Left lung (tissue), 4 donors: ENCODE measurements at regions not wholly inside any gene's neighbourhood (a gene's known extent, or its start where the extent isn't known, plus 50 kb on each side); places are given as distances from the start of the nearest gene placed in this dataset.

Experiments used
- ATAC-seq: fragments of 200-7000 bp; cut with Tn5 transposase; one replicate; pipeline ENCODE4 v1.9.1; 2020; ENCODE audit warnings: moderate library complexity
- DNase-seq, 4 donors: peaks; one replicate each; pipeline ENCODE4 v3.0.0-alpha.2; 2013 to 2020
- H3K27ac ChIP-seq, 2 donors: fragments of 200-600 bp; sonication (generic) in 1 of 2; one replicate each; pipeline versions ENCODE4 v1.5.0 to v1.8.0; 2020 to 2021
- H3K27me3 ChIP-seq, 2 donors: fragments of 200-600 bp; sonication (generic) in 1 of 2; one replicate each; pipeline versions ENCODE4 v1.5.0 to v1.8.0; 2020 to 2021
- H3K36me3 ChIP-seq, 2 donors: fragments of 200-600 bp; sonication (generic) in 1 of 2; one replicate each; pipeline versions ENCODE4 v1.5.0 to v1.8.0; 2020 to 2021
- H3K4me1 ChIP-seq, 2 donors: fragments of 200-600 bp; one replicate each; pipeline ENCODE4 v1.8.0; 2021
- H3K4me3 ChIP-seq, 2 donors: fragments of 200-600 bp; sonication (generic) in 1 of 2; one replicate each; pipeline versions ENCODE4 v1.5.0 to v1.8.0; 2020 to 2021; ENCODE audit warnings: mild to moderate bottlenecking in 1 of 2
- H3K9me3 ChIP-seq, 2 donors: fragments of 200-600 bp; sonication (generic) in 1 of 2; one replicate each; pipeline versions ENCODE4 v1.5.0 to v1.8.0; 2020 to 2021
- intact Hi-C, 2 donors: fragments of 100-400 bp; cut with DNase I; formaldehyde crosslinking; loops; one replicate each; pipeline versions ENCODE4 v1.11.2 to v1.14.2; 2022
- TF ChIP-seq, protein P1 (sequence below), 2 donors: fragments of 200-600 bp; sonication (generic) in 1 of 2; IDR thresholded peaks; one replicate each; pipeline versions ENCODE4 v1.5.0 to v1.8.0; 2021; ENCODE audit warnings: antibody characterized with exemption in 2 of 2
- donor health status: DM: no; HTN: yes; CAD: no.
- donor health status: DM: no; HTN: no; CAD: no.

DNA sequence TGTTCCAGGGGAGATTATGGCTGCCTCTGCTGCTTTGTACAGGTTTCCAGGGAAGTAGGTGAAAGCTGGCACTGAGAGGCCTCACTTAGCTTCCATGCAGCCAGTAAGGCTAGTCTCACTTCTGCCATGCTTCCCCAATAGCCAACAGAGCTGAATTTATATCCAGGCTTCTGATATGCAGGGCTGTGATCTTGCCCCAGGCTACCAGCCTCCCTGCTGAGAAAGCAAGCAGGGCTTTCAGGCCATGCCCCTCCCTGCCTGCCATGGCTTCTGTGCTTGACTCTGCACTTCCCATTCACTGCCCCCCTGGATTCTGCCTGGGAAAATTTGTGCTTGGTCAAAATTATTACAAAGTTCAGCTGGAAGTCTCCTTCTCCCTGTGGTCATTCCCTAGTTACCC is 302.1 kb upstream of the FBXO33 start:
- TF ChIP-seq, protein P1, sequence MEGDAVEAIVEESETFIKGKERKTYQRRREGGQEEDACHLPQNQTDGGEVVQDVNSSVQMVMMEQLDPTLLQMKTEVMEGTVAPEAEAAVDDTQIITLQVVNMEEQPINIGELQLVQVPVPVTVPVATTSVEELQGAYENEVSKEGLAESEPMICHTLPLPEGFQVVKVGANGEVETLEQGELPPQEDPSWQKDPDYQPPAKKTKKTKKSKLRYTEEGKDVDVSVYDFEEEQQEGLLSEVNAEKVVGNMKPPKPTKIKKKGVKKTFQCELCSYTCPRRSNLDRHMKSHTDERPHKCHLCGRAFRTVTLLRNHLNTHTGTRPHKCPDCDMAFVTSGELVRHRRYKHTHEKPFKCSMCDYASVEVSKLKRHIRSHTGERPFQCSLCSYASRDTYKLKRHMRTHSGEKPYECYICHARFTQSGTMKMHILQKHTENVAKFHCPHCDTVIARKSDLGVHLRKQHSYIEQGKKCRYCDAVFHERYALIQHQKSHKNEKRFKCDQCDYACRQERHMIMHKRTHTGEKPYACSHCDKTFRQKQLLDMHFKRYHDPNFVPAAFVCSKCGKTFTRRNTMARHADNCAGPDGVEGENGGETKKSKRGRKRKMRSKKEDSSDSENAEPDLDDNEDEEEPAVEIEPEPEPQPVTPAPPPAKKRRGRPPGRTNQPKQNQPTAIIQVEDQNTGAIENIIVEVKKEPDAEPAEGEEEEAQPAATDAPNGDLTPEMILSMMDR (IDR thresholded peaks at IDR 0.05), result no peak
- Histone ChIP-seq H3K4me1 (no peaks in the 10 kb centered on the region), H3K4me3 (no peak overlapping the region), H3K27me3 (no peaks in the 10 kb centered on the region), H3K27ac (no peak overlapping the region), H3K9me3 (peaks cover 0 to 3% of the 10 kb centered on the region in 2 donors), H3K36me3 (no peaks in the 10 kb centered on the region)
- DNase-seq (no peak), ATAC-seq (no peak)
- intact Hi-C loops, result no loop called here

DNA sequence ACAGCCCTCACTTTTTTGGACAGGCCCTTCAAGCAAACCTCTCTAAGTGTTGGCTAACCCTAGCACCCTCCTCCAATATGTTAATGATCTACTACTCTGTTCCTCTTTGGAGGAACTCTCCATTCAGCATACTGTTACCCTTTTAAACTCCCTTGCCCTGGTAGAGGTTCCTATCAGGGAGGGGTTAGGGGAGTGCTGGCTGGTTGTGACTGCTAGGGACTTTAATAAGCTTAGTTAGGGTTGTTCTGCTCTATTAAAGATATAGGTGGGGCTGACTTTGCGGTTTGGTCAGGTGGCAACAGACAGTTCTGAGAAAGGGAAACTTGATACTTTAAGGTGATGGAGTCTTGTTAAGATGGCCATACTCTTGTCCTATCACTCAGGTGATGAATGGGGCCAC is 301.5 kb upstream of the FBXO33 start:
- TF ChIP-seq, protein P1 (IDR thresholded peaks at IDR 0.05), result no peak
- ATAC-seq, result no peak

DNA sequence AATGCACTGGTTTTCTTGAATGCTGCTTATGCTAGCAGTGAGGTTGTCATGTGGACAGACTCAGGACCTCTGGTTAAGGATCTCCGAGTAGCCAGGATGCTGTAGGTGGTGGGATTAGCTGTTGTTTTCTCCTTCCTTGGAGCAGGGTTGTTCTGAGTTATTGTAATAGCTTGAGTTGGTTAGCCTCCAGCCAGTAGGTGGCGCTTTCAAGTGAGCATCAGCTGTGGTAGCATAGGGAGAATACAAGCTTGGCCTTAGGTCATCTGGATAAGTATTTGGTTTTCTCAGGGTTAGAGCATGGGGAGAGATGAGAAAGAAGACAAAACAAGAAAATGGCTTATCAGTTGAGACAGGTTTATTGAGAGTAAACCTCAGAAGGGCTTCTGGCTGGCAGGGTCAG is 299.7 kb upstream of the FBXO33 start:
- peaks cover 0 to 6% of the 10 kb centered on the region in 2 donors for H3K9me3 ChIP-seq
- no peaks in the 10 kb centered on the region for H3K4me1 ChIP-seq
- no peak overlapping the region for H3K27ac ChIP-seq
- DNase-seq (no peak), ATAC-seq (no peak)
- H3K4me3 ChIP-seq, result no peak overlapping the region
- H3K36me3 ChIP-seq, result no peaks in the 10 kb centered on the region
- intact Hi-C loops, result no loop called here
- TF ChIP-seq, protein P1 (IDR thresholded peaks at IDR 0.05), result no peak
- H3K27me3 ChIP-seq, result no peaks in the 10 kb centered on the region

More for the DNA sequence above, 301.5 kb upstream of the FBXO33 start:
- H3K9me3 ChIP-seq, result peaks cover 0 to 6% of the 10 kb centered on the region in 2 donors
- H3K4me1 ChIP-seq, result no peaks in the 10 kb centered on the region
- H3K27ac ChIP-seq, result no peak overlapping the region
- H3K27me3 ChIP-seq, result no peaks in the 10 kb centered on the region
- DNase-seq, result no peak
- no peaks in the 10 kb centered on the region for H3K36me3 ChIP-seq
- no peak overlapping the region for H3K4me3 ChIP-seq
- intact Hi-C loops, result no loop called here

DNA sequence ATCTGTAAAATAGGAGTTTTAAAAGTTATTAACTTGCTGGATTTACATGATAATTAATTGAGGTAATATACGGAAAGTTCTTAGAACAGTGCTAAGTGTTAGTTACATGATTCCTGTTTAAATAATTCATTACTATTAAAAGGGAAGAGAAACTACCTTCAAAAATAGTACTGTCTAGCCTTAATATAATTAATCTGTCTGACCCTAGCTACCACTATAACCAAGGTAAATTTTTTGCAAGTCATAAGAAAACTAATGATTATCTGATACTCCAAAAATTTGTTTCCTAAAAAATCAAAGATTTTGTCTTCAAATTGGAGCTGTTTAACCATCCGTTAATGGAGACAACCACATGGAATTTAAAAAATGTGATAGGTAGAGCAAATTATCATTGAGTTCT is 294.3 kb upstream of the FBXO33 start:
- Histone ChIP-seq H3K27ac (no peak overlapping the region), H3K4me1 (no peaks in the 10 kb centered on the region), H3K4me3 (no peak overlapping the region), H3K9me3 (peaks cover 0 to 3% of the 10 kb centered on the region in 2 donors), H3K36me3 (no peaks in the 10 kb centered on the region), H3K27me3 (no peaks in the 10 kb centered on the region)
- intact Hi-C loops, result no loop called here
- TF ChIP-seq, protein P1 (IDR thresholded peaks at IDR 0.05), result no peak
- no peak for DNase-seq
- no peak for ATAC-seq

DNA sequence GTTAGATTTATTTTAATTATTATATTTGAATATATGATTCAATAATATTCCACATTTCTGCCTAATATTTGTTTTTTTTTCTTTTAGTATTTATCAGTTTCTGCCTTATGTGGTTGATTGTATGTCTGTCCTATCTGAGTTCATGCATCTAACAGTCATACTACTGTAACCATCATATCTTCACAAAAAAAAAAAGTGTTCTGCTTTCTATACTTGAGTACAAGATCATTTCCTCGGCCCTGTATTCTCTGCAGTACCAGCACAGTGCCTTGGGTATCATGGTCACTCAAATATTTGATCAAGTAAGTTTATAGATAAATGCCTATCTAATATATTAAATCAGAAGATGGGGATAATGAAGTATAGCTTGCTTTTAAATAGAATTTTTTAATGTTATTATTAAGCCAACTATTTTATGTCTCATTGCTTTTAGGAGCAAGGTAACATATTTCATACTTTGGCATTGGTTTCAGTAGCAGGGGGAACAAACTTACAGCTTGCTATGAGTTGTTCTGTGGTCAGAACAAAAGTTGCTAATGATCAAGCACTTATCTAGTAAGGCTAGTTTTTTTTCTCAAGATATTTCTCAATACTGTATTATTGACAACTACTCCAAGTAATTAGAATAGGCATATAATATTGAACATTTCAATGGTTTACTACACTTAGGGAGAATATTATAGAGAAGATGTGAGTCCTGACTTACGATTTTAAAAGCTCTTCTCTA is 290.5 kb upstream of the FBXO33 start:
- H3K27me3 ChIP-seq, result no peaks in the 10 kb centered on the region
- no peak overlapping the region for H3K4me3 ChIP-seq
- H3K9me3 ChIP-seq, result no peaks in the 10 kb centered on the region
- no peak for ATAC-seq
- DNase-seq, result no peak
- no peaks in the 10 kb centered on the region for H3K36me3 ChIP-seq
- no peaks in the 10 kb centered on the region for H3K4me1 ChIP-seq
- intact Hi-C loops, result no loop called here
- TF ChIP-seq, protein P1 (IDR thresholded peaks at IDR 0.05), result no peak
- H3K27ac ChIP-seq, result no peak overlapping the region
